Stimulated activated CD8-positive, alpha-beta memory T cell treated with anti-CD3 and anti-CD28 coated beads, Interleukin-4, amount 100 ng/mL, for 48 hours (primary cell): ENCODE measurements at regions not wholly inside any gene's neighbourhood (a gene's known extent, or its start where the extent isn't known, plus 50 kb on each side); places are given as distances from the start of the nearest gene placed in this dataset.
"Not testable (repeated sequence)": the region's sequence is repeated elsewhere in the genome, so short reads cannot be mapped to it uniquely, and the experiment has no call there.

ENCODE experiments used
- DNase-seq: peaks from one replicate; pipeline ENCODE4 v3.0.0-alpha.2; 2020

DNA sequence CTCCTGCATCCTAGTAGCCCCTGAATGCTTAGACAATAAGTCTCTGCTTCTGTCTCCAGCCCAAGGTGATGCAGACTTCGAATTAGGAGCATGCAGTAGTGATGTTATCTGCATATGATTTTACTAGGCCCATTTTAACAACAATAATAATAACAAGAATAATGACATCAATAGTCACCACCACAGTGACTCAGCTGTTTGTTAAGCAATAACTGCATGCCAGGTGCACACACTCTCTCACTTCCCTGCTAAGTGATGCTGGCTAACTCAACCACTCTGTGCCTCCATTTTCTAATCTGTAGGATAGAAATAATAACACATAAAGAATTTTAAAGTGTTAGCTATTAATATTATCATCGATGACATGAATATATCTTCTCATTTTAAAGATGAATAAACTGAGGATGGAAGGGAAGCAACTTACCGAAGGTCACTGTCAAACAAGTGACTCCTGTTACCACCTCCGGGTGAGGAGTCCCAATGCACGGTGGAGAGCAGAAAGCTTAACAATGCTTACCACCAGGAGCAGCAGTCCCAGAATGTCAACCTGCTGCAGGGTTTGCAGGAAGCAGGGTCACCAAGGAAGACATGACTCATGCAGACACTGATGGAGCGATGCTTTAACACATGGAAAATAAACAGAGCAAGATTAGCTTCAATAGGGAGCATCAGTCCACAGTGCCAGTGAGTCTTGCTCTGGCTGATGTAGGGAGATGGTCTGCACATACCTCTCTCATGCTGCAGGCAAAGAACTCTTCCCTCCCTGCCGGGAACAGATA is 290.2 kb downstream of the SPATA17 start:
- DNase-seq, result no peak

DNA sequence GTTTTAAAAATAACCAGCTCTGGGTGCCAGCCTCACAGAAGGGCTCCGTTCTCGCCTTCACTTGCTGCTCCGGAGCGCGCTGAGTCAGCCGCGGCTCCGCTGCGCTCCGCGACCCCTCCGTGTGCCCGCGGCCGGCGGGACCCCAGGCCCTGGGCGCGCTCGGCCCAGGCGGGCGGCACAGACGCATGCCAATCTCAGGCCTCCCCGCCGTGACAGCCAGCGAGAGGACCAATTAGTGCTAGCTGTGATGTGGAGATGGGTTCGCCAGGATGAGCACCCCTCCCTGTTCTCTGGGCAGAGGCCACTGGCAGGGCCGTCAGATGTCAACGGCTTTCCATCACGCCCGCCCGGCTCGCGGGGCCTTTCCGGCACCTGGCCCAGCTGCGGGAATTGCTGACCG is 293.8 kb downstream of the SPATA17 start:
- no peak for DNase-seq

DNA sequence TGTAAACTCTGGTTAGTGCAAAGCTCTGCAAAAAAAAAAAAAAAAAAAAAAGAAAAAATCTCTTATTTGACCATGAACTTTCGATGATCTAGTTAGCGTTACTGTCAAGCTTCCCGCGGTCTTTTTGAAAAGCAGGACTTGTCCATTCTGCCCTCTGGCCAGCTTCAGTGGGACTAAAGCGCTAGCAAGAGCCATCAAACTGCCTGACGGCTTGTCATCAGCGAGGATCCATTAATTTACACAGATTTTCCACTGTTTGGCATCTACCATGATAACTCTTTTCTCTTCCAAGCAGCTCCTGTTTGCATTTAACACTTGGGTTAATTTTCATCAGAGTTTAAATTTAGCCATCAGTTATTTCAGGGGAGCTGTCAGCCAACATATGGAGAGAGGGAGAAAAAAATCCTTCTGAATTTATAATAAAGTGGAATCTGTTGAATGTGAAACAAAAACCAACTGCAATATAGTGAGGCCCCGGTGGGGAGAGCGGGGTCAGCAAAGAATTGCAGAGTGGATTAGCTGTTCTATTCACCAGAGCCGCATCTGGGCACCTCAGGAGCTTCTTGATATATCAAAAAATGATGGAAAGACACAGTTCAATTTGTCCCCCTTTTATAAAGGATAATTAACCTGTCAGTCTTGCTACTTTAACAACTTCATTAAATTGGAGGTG is 298.2 kb downstream of the SPATA17 start:
- no peak for DNase-seq

DNA sequence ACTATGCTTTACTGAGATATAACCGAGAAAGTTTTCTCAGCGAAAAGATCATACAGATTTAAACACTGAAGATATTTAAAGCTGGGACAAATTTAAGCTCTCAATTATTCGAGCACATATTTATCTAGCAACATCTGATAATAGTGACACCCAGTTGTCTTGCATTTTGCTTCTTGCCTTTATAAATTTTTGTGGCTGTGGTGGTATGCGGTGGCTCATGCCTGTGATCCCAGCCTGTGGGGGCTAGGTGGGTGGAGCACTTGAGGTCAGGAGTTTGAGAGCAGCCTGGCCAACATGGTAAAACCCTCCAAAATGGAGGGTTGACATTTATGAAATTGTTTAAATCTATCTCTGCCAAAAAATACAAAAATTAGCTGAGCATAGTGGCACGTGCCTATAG is 312.2 kb downstream of the SPATA17 start:
- no peak for DNase-seq

DNA sequence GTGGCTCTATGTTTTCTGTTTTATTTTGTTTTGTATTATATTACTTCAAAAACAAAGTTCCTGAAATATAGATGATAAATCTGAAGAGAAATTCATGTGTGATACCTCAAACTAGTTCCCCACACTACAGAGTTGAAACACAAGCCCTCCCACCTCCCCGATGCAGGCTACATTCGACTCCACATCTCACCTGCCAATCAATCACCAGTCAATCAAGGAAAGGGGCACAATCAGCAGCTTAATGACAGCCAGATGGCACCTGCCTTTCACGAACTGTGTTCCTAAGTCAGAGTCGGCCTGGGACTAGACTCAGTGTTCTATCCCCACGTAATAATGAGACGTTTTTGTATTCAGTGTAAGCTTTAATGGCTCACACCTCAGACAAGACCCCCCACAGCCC is 313.4 kb downstream of the SPATA17 start:
- no peak for DNase-seq

DNA sequence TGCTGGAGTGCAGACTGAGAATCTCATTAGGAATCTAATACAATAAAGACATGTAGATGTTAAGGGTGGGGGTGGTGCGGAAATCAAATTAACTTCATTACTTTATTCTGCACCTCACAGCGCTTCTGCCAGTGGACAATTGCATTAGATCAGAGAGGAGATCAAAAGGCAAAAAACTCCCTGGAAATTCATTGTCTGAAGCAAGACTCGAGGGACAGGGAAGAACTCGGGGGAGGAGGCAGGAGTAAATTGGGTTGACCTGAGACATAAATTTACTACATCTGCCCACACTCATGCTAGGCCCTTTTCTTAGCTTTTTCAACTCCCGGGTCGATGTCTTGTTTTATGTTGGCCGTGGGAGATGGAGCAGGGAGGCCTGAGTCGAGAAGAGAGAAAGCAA is 315.4 kb downstream of the SPATA17 start:
- no peak for DNase-seq

DNA sequence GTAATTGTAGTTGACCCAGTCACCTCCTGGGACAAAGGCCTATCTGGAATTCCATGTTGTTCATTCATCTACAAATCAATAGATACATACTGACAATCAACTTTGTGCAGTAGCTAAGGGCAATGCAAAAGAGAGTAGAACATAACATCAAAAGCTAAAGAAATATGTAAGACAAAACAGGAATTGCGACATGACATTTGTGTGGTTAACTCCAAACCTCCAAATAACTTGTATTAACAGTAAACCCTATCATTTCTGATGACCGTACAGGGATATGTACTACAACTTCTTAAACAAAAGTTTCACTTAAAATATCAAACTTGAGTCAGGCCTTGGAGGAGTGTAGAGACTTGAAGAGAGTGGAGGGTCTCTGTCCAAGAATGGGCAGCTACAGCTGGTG is 317.6 kb downstream of the SPATA17 start:
- no peak for DNase-seq

DNA sequence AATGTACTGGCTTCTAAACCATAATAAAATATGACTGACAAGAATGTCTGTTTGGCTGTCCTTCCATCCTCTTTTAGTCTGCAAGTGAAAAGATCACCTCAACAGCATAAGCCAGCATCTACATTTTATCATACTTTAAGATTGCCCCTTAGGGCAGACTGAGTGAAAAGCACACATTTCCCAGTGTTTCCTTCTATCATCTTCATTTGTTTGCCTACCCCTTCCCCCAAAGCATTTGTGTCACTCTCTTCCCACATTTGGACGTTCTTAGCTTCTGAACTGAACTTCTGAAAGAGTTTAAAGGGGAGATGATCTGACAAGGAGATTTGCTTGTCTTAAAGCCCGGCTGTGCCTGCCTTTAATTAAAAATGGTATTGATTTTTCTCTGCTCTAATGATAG is 322.2 kb downstream of the SPATA17 start:
- DNase-seq, result no peak

DNA sequence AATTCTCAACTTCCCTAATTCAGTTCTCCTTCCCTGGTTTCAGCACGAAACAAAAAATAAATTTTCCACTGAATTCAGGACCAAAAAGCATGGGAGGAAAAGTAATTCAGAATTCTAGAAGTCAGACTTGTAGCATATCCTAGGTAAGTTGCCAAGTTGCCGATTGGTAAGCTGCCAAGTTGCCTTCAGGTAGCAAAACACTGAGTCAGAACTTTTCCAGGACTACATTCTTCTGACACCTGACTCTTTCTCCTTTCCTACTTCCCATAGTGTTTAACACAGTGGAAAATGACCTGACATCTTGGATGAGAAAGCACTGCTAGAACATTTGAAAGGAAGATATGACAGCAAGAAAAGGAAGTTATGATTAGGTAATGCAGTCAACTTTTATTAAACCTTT is 322.8 kb downstream of the SPATA17 start:
- DNase-seq, result no peak

DNA sequence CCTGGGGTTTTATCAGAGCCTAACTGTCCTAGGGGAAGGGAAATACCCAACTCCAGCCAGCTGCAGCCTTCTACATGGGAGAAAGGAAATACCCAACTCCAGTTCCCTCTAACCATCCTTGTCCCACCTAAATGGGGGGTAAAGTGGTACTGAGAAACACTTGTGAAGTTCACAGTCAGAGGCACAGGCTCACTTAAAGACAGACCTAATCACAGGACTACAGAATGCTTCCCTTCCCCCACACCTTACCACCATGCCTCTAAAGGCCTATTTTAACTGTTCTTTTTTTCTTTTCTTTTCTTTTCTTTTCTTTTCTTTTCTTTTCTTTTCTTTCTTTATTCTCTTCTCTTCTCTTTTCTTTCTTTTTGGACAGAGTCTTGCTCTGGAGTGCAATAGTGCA is 324.6 kb downstream of the SPATA17 start:
- no peak for DNase-seq

DNA sequence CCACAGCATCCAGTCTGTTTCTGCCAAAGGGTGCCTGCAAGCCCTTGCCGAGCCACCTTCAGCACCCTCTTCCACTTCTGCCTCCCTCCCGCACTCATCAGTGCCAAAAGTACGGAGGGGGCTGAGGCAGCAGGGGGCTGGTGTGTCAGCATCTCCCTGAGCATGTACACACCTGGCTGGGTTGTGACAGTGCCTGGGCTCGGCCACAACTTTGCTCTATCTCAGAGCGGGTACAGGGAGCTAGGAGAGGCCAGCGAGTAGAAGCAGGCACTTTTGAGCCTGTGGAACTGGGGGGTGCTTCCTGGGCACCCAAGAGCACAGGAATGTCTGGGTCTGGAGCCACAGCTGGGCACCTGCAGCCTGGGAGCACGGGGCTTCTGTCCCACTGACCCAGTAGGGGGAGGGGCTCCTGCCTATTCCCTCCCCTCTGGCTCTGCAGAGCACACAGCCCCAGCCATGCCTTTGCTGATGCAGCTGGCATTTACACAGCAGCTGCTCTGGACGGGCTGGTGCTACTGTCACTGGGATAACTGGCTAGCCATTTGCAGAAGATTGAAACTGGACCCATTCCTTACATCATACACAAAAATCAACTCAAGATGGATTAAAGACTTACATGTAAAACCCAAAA is 319.8 kb upstream of the RRP15 start:
- DNase-seq, result no peak

DNA sequence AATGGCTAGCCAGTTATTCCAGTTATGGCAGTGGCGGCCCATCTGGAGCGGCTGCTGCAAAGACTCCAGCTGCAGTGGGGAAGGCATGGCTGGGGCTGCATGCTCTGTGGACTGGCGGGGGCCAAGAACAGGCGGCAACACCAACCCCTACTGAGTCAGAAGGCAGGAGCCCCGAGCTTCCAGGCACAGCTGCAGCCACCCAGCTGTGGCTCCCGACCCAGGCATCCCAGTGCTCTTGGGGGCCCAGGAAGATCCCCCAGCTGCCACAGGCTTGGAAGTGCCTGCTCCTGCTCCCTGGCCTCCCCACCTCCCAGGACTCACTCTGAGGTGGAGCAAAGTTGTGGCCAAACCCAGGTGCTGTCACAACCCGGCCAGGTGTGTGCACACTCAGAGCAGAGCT is 317.0 kb upstream of the RRP15 start:
- no peak for DNase-seq

DNA sequence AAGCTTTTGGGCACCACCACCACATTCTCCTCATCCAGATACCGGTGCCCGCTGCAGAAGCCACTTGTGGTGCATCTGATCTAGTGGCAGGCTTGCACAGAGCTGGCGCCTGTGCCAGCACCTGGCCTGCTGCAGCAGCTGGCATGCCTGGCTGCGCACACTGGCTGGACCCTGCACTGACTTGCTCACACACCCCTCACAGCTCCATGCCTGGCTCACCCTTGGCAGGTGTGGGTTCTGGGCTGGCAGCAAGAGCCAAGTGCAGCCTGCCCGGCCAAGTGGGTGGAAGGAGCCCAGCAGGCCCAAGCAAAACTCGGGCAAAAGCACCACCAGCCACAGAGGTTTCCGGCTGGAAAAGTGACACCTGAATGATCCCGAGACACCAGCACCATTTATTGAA is 315.7 kb upstream of the RRP15 start:
- no peak for DNase-seq

DNA sequence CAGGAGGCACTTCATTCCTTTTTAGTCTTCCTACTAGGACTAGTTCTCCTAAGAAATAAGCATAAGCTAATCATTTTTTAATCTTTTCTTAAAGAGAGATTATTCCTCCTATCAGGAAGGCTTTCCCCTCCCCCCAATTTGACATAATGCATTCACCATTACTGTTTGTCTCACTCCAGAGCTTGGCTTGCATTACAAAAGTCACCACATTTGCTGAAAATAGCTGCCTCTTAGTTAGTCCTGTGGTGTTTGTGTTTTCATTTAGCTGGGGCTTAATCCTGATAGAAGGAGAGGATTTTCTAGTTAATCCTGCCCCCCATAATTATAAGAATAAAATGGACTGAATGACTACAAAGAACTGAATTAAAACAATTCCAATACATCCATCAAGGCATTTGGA is 307.1 kb upstream of the RRP15 start:
- DNase-seq, result no peak

DNA sequence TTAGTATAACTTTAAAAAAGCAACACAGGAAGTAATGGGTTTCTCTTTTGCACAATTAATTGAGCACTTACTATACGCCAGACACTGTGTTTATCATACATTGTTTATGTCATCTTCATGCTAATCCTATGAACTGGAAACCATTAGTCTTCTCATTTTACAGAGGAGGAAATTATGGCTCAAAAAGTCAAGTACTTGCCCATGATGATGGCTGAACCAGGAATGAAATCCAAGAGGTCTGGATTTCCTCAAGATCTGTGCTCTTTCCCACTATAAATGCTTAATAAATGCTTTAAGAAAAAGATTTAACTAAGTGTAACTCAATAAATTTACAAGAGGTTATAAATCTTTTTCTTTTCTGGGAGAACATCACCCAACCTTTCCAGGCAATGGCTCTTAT is 303.7 kb upstream of the RRP15 start:
- DNase-seq, result no peak

DNA sequence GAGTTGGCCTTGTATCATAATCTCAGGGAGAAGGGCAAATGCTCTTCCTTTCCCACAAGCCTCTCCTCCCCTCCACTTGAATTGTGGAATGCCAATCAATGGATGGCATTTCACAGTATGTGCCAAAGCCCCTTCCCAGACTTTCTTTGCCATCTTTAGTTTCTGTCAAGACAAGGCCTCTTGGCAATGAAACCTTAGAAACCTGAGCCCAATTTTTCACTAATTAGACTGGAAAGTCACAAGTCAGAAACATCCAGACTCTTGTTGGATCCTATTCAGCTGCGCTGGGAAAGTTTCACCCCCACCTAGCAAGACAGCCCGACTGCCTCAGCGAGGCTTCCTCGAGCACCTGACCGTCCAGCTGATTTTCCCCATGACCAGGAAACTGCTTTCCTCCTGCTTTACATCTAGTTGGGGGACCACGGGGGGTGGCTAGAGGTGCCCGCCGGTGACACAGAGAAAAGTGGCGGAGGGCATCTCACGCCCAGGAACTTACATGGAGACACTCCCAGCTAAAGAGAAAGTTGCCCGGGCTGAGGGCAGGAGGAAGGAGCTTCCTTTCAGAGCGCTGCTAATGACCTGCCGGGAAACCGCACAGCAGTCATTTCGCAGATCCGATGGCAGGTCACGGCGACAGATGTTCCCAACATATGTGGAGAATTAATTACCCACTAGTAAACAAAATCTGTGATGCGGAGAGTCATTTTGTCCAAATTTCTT is 302.6 kb upstream of the RRP15 start:
- DNase-seq, result no peak

DNA sequence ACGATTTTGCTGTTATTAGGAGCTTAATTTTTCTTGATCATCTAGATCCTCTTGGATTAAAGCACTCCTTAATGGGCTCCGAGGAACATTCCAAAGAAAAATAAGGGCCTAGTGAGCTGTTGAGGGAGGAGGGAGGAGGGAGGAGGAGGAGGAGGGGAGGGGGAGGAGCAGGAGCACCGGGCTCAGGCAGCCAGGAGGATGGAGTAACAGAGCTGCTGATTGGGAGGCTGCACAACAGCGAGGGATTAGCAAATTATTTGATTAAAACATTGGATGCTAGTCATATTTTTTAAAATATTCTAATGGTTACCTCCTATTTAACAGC is 302.1 kb upstream of the RRP15 start:
- DNase-seq, result no peak

DNA sequence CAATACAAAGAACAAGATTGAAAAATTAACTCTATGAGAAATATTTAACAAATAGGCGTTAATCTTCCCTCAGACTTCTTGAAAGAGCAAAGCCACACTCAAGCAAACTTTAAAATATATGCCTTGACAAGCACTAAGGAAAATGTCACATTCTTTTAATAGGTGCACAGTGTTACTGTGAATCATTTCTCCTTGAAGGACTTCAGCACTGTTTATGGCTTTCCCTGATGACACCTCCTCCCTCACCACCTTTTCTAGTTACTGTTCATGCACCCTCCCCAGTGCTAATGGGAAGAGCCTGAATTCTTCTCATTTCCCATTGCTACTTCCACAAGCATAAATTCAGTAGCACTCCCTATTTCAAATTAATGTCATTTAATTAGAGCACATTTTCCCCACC is 299.5 kb upstream of the RRP15 start:
- no peak for DNase-seq

DNA sequence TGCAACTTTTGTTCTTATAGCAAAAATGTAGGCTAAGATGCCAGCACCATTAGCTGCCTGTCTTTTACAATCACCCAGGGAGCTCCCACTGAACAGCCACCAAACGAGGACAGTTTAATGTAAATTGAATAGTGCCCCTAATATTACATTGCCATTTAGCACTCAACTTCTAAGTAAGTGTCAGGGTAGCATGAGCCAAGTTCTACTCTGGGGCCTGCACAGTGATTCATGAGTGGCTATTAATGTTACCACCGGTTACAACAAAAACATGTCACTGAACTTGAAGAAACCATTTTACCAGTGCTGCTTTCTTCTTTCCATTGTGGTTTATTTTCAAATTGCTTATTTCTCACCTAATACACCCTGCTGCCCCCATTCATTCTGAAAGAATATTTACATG is 295.6 kb upstream of the RRP15 start:
- no peak for DNase-seq

DNA sequence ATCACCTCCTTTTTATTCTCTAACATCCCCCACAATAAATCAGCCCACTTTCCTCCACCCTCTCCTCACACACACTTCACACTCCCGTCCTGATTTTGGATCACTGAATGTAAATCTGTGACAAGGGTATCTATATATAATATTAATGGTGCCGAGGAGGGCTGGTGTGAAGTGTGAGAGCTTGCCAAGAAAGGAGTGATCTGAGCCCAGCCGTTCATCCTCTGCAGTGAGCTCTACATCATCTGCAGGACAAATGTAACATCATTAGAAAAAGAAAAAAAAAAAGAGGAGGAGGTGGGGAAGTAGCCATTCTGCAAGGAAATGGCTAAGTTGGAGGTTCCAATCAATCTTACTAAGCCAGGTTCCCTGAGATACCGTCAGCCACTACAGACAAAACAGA is 291.7 kb upstream of the RRP15 start:
- DNase-seq, result no peak

DNA sequence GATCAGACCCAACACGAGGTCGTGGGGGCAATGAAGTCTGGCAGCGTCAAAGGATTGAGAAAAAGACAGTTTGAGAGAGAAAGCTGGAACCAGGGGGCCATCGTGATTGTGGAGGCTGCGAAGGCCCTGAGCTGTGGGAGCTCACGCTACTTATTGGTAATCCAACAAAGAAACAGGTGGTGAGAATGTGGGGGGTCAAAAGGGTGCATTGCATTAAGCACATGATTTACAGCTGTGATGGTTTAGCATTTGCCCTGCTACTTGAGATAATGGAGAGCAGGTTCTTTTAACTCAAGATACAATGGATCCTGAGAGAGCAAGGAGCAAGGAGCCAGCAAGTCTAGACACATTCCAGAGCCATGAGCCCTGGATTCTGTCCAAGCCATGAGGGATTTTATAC is 276.8 kb upstream of the RRP15 start:
- DNase-seq, result not testable (repeated sequence)

DNA sequence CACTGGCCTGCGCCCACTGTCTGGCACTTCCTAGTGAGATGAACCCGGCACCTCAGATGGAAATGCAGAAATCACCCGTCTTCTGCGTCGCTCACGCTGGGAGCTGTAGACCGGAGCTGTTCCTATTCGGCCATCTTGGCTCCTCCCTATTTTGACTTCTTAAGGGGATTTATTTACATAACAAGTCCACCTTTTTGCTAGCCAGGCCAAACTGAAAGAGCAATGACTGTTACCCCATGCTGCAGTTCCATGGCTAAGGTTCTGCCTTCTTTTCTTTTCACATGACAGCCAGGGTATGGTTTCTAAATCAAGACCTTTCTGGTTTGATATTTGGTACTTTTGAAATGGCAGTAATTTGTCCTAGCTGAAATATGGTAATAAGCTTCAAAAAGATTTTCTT is 270.0 kb upstream of the RRP15 start:
- DNase-seq, result not testable (repeated sequence)

DNA sequence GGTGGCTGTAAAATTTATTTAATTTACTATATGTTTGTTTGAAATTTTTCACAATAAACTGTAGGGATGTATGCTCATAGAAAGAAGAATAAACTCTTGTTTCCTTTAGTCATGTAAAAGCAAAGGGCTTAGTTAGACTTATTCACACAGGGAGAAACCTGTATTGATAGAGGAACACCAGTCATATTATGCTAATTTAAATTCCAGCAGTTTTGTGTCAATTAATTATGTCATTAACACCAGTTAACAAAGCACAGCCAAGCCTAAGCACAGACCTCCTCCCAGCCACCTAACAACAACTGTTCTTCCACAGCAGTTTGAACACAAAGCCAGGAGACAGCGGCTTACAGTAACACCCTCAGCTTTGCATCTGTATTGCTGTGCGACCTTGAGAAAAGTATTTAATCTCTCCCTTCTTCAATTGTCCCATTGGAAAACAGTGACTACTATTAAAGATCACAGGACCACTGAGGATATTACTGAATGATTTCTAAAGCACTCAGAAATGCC is 260.8 kb upstream of the RRP15 start:
- DNase-seq, result no peak

DNA sequence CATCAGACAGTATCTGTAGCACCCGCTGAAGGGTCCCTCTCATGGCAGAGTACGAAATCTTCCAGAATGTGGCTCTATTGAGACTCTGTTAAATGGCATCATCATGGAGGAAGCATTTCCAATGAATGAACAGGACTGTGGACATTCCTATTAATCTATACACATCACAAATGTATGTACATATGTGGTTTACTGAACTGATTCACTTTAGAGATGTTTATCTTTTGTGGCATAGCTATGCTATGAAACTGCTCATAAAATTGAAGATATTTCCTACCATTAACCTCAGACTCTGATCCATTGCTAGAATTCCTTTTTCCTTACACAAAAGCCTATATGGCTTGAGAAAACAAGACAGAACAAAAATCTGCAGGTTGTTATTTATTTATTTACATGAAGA is 259.6 kb upstream of the RRP15 start:
- no peak for DNase-seq
